ENCODE measurements at regions not wholly inside any gene's neighbourhood (a gene's known extent, or its start where the extent isn't known, plus 50 kb on each side); places are given as distances from the start of the nearest gene placed in this dataset.

DNA sequence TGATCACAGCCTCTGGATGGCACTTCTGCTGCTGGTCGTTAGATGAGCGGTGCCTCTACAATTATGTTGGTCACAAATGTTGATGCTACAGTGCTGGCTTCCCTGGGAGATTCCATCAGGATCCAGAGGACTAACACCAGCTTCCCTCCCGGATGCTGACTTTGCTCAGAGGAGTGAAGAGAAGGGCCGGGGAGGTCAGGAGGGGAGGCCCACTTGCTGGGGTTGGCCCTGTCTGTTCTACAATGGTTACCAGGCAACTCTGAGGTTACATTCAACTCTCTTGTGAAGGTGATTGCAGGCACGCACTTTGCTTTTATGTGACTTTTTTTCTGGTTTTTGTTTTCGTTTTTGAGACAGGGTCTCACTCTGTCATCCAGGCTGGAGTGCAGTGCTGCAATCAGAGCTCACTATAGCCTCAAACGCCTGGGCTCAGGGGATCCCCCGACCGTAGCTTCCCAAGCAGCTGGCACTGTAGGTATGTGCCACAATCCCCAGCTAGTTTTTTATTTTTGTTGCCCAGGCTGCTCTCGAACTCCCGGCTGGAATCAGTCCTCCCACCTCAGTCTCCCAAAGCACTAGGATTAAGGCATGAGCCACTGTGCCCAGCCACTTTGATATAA is 112.5 kb downstream of the ADSS2 start:
- no peak for DNase-seq (ENCODE audit: low read depth in 4 of 4, low spot score in 3 of 4)

DNA sequence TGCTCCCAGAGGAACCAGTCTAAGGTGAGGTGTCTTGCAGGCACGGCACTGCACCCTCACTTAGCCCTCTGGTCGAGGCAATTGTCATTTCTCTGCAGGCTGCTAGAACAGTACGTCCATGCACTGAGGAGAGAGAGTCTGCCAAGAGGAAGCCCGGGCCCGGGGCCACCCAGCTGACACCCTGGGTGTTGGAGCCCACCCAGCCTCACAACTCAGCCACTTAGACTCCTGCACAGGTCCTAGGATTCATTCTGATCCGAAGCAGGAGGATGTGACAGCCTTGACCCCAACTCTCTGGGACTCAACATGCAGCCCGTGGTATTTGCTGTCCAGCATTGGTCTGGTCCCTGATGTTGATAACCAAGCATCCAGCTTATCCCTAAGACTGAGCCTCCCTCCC is 111.9 kb downstream of the ADSS2 start:
- DNase-seq (ENCODE audit: low read depth in 4 of 4, low spot score in 3 of 4), result no peak

DNA sequence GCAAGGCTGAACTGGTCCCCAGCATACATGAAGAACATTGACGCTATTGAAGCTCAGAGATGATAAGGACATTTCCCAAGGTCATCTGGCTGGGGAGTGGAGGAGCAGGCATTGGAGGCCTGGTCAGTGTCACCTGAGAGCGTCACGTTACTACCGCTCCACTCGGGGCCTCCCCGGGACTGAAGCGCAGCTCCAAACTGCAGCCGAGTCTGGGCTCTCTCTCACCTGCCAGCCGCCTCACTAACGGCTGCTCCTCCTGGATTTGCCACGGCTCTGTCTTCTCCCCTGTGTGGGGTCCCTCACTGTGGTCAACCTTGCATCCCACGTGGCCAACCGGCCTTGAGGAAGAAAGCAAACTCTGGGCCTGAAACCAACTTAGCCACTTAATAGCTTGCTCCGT is 111.3 kb downstream of the ADSS2 start:
- DNase-seq (ENCODE audit: low read depth in 4 of 4, low spot score in 3 of 4), result no peak

DNA sequence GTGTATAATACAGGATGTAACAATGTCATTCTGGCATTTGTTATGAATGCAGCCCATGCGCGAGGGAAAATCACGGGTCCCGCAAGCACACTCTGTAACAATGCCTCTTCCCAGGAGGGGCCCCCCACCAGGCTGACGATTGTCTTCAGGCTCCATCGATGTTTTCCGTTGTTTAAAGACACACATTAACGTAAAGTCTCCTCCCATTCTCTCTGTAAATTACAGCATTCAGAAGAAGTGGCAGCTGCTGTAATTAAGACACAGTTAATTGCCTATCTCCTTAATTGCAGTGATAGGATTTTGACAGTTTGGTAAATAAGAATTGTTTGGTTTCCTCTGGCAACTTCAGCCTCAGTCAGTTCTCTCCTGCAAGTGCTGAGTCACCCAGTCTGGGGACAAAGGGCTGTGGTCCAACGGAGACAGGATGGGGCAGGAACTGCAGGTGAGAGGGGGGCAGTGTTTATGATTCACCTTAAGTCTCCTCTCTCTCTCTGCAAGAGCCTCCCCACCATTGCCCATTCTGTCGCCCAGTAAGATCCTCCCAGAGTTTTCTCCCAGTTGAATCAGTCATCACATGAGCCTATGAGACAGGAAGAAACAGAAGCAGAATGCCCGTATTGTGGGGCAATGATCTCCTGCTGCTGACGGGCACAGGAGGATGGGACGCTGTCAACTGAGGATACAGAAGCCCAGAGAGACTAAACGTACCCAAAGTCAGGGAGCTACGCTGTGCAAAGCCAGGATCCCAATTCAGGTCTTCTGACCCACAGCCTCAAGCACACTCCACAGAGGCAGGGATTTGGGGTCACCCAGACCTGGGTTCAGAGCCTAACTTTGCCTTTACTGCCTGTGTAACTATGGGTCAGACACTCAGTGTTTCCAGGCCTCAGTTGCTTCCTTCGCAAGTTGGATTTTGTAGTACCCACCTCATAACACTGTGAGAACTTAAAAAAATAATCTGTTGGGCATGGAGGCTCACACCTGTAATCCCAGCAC is 110.0 kb downstream of the ADSS2 start:
- DNase-seq (ENCODE audit: low read depth in 4 of 4, low spot score in 3 of 4), result no peak

DNA sequence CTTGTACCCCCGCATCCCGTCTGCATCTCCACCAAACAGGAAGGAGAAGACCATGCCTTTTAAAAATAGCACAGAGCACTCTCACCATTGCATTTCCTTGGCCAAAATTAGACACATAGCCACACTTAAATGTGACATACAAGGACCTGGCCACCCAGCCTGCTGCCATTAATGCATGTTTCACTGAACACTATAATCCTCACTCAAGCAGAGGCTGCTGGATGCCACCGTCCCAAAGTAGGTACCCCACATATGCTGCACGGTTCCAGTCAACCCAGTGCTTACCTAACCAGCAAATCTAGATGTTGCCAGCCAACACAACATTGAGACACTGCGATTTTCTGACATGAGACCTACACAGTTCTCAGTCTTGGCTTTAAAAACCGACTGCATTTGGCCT is 107.7 kb downstream of the ADSS2 start:
- DNase-seq (ENCODE audit: low read depth in 4 of 4, low spot score in 3 of 4), result no peak

DNA sequence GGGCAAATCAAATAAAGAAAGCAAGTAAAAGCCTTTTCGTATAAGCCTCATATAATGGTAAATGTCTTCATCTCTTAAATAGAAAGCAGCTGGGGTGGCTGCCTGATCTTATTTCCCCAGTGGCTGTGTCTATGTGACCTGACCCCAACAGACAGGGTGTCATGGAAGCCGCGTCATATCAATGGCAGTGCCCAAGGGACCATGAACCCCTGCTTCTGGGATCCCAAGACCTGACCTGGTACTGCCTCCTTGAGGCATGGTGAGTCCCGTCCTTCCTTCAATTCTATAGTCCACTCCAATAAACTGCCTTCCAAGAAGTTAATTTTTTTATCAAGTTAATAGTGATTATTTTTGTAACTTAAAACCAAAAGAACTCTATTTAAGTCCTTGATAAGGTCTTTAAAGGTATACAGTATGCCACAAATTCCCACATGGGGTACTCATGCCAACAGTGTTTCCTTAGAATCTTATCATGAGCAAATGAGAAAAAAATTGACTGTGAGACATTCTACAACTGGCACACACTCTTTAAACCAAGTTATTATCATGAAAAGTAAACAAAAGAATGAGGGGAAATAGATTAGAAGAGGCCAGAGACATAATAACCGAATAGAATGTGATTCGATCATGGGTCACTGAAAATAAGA is 104.6 kb downstream of the ADSS2 start:
- no peak for DNase-seq (ENCODE audit: low read depth in 4 of 4, low spot score in 3 of 4)

DNA sequence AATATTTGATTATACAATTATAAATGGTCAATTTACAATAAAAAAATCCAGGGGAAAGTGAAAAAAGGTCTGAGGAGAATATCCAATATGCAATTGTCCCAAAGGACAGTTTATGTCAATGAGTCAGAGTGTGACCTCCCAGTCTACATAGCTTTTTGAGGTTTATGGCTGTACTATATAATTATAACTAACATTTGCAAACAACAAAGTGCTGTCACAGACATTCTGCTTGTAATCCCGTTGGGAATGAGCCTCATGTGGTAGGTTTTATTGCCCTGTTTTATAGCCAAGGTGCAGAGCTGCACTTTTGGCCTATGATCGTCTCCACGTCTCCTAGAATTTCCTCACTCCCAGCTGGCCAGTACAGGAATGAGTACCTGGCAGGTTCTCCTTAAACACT is 103.8 kb downstream of the ADSS2 start:
- DNase-seq (ENCODE audit: low read depth in 4 of 4, low spot score in 3 of 4), result no peak

DNA sequence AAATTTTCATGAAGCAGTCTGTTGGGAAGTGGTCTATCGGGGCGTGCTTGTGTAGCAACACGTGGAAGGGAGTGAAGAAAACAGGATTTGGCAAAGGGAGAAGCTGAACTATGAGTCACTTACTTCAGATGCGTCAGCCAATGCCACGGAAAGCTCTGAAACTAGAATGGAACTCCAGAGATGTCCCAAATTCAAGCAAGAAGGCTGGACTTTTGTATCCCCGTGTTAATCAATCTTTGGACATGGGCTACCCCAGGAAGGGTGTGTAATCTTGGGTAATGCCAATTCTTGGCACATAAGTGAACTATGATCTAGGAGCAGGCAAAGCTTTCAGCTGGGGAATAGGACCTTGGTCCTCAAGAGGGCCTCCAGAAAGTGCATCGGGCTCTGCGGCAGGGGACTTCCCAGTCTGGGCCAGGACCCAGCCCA is 102.6 kb downstream of the ADSS2 start:
- DNase-seq (ENCODE audit: low read depth in 4 of 4, low spot score in 3 of 4), result no peak

DNA sequence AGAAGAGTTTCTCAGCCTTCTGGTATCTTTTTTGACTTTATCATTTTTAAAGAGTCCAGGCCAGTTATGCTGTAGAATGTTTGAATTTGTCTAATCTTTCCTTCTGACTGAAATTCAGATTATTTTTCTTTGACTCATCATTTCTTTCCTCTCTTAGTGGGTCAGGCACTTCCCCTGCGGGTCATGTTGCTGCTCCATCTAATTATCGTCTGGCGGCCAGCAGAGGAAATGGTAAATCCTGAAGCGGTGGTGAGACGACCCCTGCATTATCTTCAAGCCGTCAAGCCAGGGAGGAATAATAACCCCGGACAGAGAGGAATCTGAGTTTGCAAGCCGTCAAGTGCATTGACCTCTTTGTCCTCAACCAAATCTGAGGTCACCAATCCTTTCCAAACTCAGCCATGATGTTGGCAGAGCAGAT is 102.1 kb downstream of the ADSS2 start:
- no peak for DNase-seq (ENCODE audit: low read depth in 4 of 4, low spot score in 3 of 4)

DNA sequence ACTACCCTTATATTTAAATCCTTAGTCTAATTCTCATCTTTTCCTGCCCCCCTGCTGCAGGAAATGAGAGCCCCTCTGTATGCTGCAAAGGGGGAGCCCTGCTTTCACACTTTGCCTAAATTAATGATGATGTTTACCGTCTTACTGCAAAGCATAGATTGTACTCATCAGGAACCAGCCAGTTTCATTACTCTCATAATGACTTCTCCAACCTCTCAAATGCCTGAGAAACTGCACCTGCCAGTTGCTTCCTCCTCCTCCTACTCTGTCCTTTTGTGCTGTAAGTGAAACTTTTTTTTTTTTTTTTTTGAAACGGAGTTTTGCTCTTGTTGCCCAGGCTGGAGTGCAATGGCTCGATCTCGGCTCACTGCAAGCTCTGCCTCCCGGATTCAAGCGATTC is 101.7 kb downstream of the ADSS2 start:
- DNase-seq (ENCODE audit: low read depth in 4 of 4, low spot score in 3 of 4), result no peak

DNA sequence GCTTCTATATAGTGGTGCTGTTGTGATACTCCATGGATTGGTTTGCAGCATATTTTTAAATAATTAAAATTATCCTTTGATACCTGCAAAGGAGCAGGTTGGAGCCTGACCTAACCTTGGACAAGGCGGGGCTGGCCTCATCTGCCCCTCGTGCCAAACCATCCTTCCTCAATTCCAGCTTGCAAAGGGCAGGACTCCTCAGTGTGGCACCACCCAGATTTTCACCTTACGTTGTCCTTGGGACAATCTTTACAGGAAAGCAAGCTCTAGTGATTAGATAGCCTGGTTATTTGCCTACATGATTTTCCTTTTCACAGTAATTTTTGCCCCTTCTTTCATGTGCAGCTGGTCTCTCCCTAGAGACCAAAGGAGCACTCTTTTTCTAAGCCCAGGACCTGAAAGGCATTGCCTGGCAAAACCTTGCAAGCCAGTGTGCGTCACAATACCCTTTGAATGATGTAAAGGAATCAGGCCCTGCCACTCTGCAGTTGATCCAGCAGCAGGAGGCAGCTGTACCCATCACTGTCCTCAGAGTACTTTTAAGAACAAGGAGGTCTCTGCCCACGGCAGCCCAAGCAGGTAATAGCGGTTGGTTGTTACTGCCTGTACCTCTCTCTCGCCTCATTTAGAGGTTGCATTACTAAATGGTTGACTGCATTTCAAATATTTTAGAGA is 99.4 kb downstream of the ADSS2 start:
- DNase-seq (ENCODE audit: low read depth in 4 of 4, low spot score in 3 of 4), result no peak

DNA sequence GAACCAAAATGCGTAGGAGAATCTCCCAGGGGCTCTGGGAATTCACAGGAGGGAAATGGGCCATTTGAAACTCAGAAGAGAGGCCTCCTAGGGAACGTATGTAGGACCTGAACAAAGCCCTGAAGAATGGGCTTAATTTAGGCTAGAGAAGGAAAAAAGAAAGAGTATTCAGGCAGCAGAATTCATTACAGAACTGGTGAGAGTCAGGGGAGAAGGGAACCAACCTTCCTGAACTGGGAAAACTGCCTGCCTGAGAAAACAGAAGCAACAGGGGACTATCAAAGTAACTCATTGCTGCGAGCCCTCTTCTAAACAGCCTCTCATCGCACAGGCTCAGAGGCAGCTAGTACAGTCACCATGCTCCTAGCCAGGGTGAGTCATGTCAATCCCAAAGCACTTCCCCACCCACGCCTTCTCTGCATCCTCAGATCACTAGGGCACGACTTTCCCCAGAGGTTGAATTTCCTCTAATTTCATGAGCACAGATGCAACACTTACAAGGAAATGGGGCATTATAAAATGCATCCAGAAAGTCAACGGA is 98.1 kb downstream of the ADSS2 start:
- DNase-seq (ENCODE audit: low read depth in 4 of 4, low spot score in 3 of 4), result no peak

DNA sequence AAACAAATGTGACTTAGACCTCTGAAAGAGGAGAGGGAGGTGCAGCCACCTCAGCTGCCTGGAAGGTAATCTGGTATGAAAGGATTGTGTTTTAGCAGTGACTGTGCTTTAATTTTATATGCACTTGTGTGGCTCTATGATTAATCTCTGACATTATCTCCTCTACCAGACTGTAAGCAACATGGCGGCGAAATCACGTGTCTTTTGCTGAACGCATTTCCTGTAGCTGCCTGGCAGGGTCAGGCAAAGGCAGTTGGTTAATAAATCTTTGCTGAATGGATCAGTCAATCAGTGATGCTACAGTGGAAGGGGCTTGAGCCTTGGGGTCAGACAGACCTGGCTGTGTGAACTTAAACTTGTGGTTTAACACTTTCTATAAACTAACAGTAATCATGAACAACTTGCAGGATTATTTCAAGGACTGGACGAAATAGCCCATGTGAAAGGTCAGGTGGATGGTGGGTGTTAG is 96.9 kb downstream of the ADSS2 start:
- DNase-seq (ENCODE audit: low read depth in 4 of 4, low spot score in 3 of 4), result no peak

DNA sequence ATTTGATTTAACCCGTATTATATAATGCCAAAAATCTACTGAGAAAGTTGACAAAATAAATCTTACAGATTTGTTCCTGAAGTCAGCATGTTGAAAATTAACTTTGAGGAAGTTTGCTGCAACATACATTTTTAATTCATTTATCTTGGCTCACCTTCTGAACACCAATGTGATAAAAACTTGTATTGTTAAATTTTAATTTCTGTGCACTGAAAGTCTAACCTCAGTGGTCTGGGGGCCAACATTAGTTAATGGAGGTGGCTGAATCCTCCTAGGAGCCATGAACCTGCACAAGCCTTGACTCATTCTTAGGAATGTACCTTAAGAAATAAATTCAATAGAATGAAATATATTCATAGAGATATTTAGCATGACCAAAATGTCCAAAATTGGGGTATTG is 95.3 kb downstream of the ADSS2 start:
- no peak for DNase-seq (ENCODE audit: low read depth in 4 of 4, low spot score in 3 of 4)
